Smooth muscle cell (in vitro differentiated cells): ENCODE measurements at regions not wholly inside any gene's neighbourhood (a gene's known extent, or its start where the extent isn't known, plus 50 kb on each side); places are given as distances from the start of the nearest gene placed in this dataset.

Experiments used
- DNase-seq: peaks from one replicate; lab custom pipeline; 2025; ENCODE audit not compliant: unreplicated experiment; lab: John Stamatoyannopoulos, UW
- H2AFZ ChIP-seq: fragments of 200-600 bp; sonication (generic); 2 replicates; pipeline ENCODE4 v1.6.0; 2016; ENCODE audit warnings: antibody characterized with exemption, low read depth, mild to moderate bottlenecking
- H3F3A ChIP-seq: fragments of 200-600 bp; sonication (generic); 2 replicates; pipeline ENCODE4 v1.6.0; 2017; ENCODE audit warnings: antibody characterized with exemption, low read depth
- H3K27ac ChIP-seq: fragments of 200-600 bp; sonication (generic); 2 replicates; pipeline ENCODE4 v1.5.1; 2016; ENCODE audit warnings: low read depth, mild to moderate bottlenecking
- H3K27me3 ChIP-seq: fragments of 200-600 bp; sonication (generic); 2 replicates; pipeline ENCODE4 v1.6.1; 2016; ENCODE audit warnings: low read depth, mild to moderate bottlenecking
- H3K36me3 ChIP-seq: fragments of 200-600 bp; sonication (generic); 2 replicates; pipeline ENCODE4 v1.5.1; 2016; ENCODE audit warnings: low read depth
- H3K4me1 ChIP-seq: fragments of 200-600 bp; sonication (generic); 2 replicates; pipeline ENCODE4 v1.5.1; 2016; ENCODE audit warnings: low read depth
- H3K4me2 ChIP-seq: fragments of 200-600 bp; sonication (generic); 2 replicates; pipeline ENCODE4 v1.6.0; 2016; ENCODE audit warnings: mild to moderate bottlenecking
- H3K4me3 ChIP-seq: fragments of 200-600 bp; sonication (generic); 2 replicates; pipeline ENCODE4 v1.5.1; 2016; ENCODE audit warnings: mild to moderate bottlenecking
- H3K79me2 ChIP-seq: fragments of 200-600 bp; sonication (generic); 2 replicates; pipeline ENCODE4 v1.6.0; 2016; ENCODE audit warnings: low read depth, mild to moderate bottlenecking
- H3K9ac ChIP-seq: fragments of 200-600 bp; sonication (generic); 2 replicates; pipeline ENCODE4 v1.6.0; 2016; ENCODE audit warnings: low read depth
- H3K9me3 ChIP-seq: fragments of 200-600 bp; sonication (generic); replicated peaks from 2 replicates; pipeline ENCODE4 v1.5.1; 2016; ENCODE audit warnings: low read depth
- H4K20me1 ChIP-seq: fragments of 200-600 bp; sonication (generic); 2 replicates; pipeline ENCODE4 v1.6.0; 2016; ENCODE audit warnings: low read depth
- WGBS: methylation state at CpG from one replicate; pipeline ENCODE4 v1.1.7; 2016; ENCODE audit warnings: low lambda C conversion rate; 5-methylcytosine and 5-hydroxymethylcytosine counted together
- TF ChIP-seq, protein P1 (sequence below): fragments of 200-600 bp; sonication (generic); IDR thresholded peaks from 2 replicates; pipeline ENCODE4 v1.5.1; 2017; ENCODE audit warnings: borderline replicate concordance, mild to moderate bottlenecking, antibody characterized with exemption; ENCODE audit not compliant: insufficient read depth, poor library complexity, severe bottlenecking

DNA sequence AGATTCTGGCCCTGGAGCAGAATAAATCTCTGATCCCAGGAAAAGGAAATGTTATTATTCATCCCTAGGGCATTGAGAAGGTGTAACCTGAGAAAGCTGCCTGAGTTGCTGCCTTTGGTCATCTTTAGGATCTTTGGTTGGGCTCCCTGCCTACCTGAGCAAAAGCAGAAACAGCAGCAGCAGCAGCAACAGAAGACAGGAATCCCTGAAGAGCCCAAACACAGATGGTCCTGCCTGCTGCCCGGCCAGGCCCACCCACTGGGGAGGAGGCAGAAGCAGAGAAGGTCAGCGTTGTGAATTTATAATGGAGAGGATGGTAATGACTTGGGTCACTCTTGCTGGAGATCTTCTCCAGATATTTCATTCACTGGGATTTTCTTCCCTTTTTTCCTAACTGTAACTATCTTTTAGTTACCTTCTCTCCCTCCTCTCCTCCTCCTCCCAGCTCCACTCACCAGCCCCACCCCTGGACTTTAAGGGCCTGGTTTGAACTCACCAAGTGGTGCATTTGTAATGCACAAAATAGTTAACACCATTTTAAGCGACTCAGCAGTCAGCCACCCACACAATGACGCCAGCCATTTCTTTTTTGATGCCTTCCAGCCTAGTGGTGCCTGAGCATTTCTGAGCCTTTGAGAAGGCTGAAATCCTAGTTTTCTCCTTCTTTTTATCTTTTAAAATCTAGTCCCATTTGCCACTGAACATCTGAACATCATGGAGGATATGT is 91.7 kb downstream of the HSPH1 start:
- no peak overlapping the region for H3K4me2 ChIP-seq
- H3K9ac ChIP-seq: no peak overlapping the region
- DNase-seq: no peak
- no peaks in the 10 kb centered on the region for H3K36me3 ChIP-seq
- no peaks in the 10 kb centered on the region for H4K20me1 ChIP-seq
- no peaks in the 10 kb centered on the region for H3K27me3 ChIP-seq
- peaks cover 10% of the 10 kb centered on the region for H3F3A ChIP-seq
- H3K4me3 ChIP-seq: no peak overlapping the region
- H3K4me1 ChIP-seq: peaks cover 3% of the 10 kb centered on the region
- TF ChIP-seq, protein P1, sequence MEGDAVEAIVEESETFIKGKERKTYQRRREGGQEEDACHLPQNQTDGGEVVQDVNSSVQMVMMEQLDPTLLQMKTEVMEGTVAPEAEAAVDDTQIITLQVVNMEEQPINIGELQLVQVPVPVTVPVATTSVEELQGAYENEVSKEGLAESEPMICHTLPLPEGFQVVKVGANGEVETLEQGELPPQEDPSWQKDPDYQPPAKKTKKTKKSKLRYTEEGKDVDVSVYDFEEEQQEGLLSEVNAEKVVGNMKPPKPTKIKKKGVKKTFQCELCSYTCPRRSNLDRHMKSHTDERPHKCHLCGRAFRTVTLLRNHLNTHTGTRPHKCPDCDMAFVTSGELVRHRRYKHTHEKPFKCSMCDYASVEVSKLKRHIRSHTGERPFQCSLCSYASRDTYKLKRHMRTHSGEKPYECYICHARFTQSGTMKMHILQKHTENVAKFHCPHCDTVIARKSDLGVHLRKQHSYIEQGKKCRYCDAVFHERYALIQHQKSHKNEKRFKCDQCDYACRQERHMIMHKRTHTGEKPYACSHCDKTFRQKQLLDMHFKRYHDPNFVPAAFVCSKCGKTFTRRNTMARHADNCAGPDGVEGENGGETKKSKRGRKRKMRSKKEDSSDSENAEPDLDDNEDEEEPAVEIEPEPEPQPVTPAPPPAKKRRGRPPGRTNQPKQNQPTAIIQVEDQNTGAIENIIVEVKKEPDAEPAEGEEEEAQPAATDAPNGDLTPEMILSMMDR: no peak
- no peak overlapping the region for H3K27ac ChIP-seq
- H3K9me3 ChIP-seq: no peaks in the 10 kb centered on the region
- 55% methylated on average over 4 of the region's 4 CpGs for WGBS
- H2AFZ ChIP-seq: no peak overlapping the region
- H3K79me2 ChIP-seq: no peaks in the 10 kb centered on the region

DNA sequence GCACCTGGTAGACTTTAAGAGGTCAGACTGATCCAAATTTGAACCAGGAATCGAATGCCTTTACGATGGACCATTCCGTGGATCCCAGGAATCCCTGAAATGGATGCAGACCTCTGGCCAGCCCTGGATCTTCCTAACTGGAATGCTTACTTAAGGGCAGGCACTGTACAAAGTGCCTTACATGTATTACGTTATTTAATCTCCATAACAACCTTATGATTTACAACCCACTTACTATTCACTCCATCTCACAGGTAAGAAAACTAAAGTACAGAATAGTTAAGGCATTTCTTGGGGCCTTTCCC is 93.6 kb downstream of the HSPH1 start:
- 63% methylated on average over 4 of the region's 4 CpGs for WGBS
- H2AFZ ChIP-seq: no peak overlapping the region
- no peaks in the 10 kb centered on the region for H4K20me1 ChIP-seq
- H3K4me1 ChIP-seq: peaks cover 3% of the 10 kb centered on the region
- H3K9ac ChIP-seq: peak overlapping the region; percentile 12
- no peak for DNase-seq
- TF ChIP-seq, protein P1: no peak
- no peaks in the 10 kb centered on the region for H3K9me3 ChIP-seq
- H3K79me2 ChIP-seq: no peaks in the 10 kb centered on the region
- no peaks in the 10 kb centered on the region for H3K36me3 ChIP-seq
- H3K4me2 ChIP-seq: peak overlapping the region; percentile 63
- no peak overlapping the region for H3K4me3 ChIP-seq
- no peaks in the 10 kb centered on the region for H3K27me3 ChIP-seq
- H3F3A ChIP-seq: peaks cover 5% of the 10 kb centered on the region
- H3K27ac ChIP-seq: peak overlapping the region; percentile 65

DNA sequence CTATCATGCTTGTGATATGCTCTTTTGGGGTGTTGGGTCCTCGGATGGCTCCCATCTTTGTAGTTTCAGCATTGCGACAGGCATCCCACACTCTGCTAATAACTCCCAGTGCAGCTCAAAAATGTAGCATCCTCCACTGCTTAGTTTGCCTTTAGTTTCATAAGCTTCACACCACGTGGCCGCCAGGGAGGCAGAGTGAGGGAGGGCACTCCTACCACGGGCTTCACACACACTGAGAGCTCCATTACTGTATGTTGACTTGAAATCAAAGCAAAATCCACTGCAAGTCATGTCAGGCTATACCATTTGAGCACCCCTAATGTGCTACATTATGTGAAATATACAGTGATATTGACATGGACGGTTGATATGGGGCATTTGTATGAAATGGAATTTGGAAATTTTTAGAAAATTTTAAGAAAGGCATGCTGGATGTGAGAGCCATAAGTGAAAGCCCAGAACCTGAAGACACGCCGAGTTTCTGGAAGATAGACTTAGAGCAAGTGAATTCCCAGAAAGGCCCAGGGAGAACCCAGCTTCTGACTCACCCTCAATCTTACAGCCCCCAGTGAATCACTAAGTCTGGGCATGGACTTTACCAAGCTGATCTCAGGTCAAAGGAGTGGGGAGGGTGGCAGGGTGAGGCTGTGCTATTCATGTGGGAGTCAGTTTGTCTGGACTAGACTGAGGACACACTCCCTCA is 94.1 kb downstream of the HSPH1 start:
- Histone ChIP-seq H3K4me3 (no peak overlapping the region), H3K79me2 (no peaks in the 10 kb centered on the region), H3K4me2 (peak overlapping the region; percentile 63), H3K27ac (peak overlapping the region; percentile 65), H2AFZ (no peak overlapping the region), H3K4me1 (peaks cover 3% of the 10 kb centered on the region), H3K9ac (peak overlapping the region; percentile 12), H4K20me1 (no peaks in the 10 kb centered on the region), H3F3A (peaks cover 5% of the 10 kb centered on the region), H3K9me3 (no peaks in the 10 kb centered on the region), H3K27me3 (no peaks in the 10 kb centered on the region), H3K36me3 (no peaks in the 10 kb centered on the region)
- DNase-seq: no peak
- WGBS: 69% methylated on average over 8 of the region's 8 CpGs
- TF ChIP-seq, protein P1: no peak

DNA sequence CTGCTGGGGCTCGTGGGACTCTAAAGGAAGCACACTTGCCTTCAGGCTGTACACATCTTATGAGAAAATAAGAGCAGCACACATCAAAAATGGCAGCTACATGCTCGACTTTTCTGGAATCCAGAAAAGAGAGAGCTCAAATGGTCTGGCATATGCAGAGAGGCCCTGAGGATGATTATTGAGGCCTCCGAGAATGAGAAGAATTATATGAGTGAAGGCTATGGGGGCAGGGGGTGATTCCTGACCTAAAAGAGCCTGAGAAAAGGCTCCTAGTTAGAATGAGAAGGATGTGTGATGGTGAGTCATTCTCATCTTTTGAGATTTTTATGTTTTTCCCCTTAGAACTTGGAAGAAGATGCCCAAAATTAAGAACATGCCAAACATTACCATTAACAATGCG is 97.1 kb downstream of the HSPH1 start:
- Histone ChIP-seq H4K20me1 (no peaks in the 10 kb centered on the region), H3K9ac (no peak overlapping the region), H2AFZ (no peak overlapping the region), H3K4me1 (peaks cover 3% of the 10 kb centered on the region), H3K4me2 (no peak overlapping the region), H3K4me3 (no peak overlapping the region), H3K9me3 (no peaks in the 10 kb centered on the region), H3F3A (peaks cover 5% of the 10 kb centered on the region), H3K27ac (no peak overlapping the region), H3K79me2 (no peaks in the 10 kb centered on the region), H3K27me3 (no peaks in the 10 kb centered on the region), H3K36me3 (no peaks in the 10 kb centered on the region)
- TF ChIP-seq, protein P1: no peak
- no peak for DNase-seq
- 86% methylated on average over 4 of the region's 4 CpGs for WGBS
